HepG2 (cell line): ENCODE measurements at regions not wholly inside any gene's neighbourhood (a gene's known extent, or its start where the extent isn't known, plus 50 kb on each side); places are given as distances from the start of the nearest gene placed in this dataset.

Experiments used
- ATAC-seq: fragments of 200-7000 bp; cut with Tn5 transposase; 3 replicates; pipeline ENCODE4 v1.9.1; 2020; ENCODE audit warnings: mild to moderate bottlenecking, moderate library complexity
- BruUV-seq: library from RNA; stranded (reverse); fragments of 400-500 nt; replicated peaks from 2 replicates; lab custom pipeline; 2021; lab: Mats Ljungman, UMichigan
- CTCF ChIA-PET: fragments of 300-600 bp; formaldehyde crosslinking; extraction: SDS; loops from one replicate; lab custom pipeline; 2021; ENCODE audit warnings: low total read pairs, inconsistent platforms, low intra/inter-chr PET ratio; lab: Yijun Ruan, JAX
- POLR2A ChIA-PET: fragments of 350-600 bp; sonication (Branson Sonifier 250); formaldehyde crosslinking; loops from one replicate; lab custom pipeline; 2020; ENCODE audit warnings: antibody characterized with exemption, inconsistent platforms; lab: Yijun Ruan, JAX
- DNase-seq: peaks from one replicate; pipeline ENCODE4 v3.0.0-alpha.2; 2015; ENCODE audit warnings: low spot score
- FAIRE-seq: peaks from 3 replicates; lab custom pipeline; 2011; peaks lifted over from hg19 to GRCh38; lab: Jason Lieb, UNC
- H2AFZ ChIP-seq: one replicate; pipeline ENCODE4 v1.6.1; 2011; ENCODE audit warnings: low read length, inconsistent platforms
- H3K27ac ChIP-seq: fragments of 300-600 bp; 3 replicates; pipeline ENCODE4 v1.8.0; 2011; ENCODE audit warnings: mixed run types, mild to moderate bottlenecking, mixed read lengths, low read length, inconsistent platforms; ENCODE audit not compliant: insufficient read depth; ENCODE audit errors: extremely low read length
- H3K27me3 ChIP-seq, 2 experiments: fragments of 200-600 bp in 1 of 2; 2 replicates in 1 of 2; 3 replicates in 1 of 2; pipeline versions ENCODE4 v1.6.0 to v1.8.0; 2011; ENCODE audit warnings: low read length in 2 of 2, mild to moderate bottlenecking in 2 of 2, moderate library complexity in 2 of 2, inconsistent platforms in 1 of 2; ENCODE audit not compliant: insufficient read depth in 2 of 2, control insufficient read depth in 1 of 2
- H3K36me3 ChIP-seq, 2 experiments: fragments of 200-600 bp in 1 of 2; replicated peaks in 1 of 2; 2 replicates in 1 of 2; 3 replicates in 1 of 2; pipeline versions ENCODE4 v1.5.1 to v1.8.0; 2011; ENCODE audit warnings: low read length in 2 of 2, inconsistent platforms in 1 of 2; ENCODE audit not compliant: insufficient read depth in 2 of 2, control insufficient read depth in 1 of 2
- H3K4me1 ChIP-seq: 2 replicates; pipeline ENCODE4 v1.5.1; 2012; ENCODE audit warnings: low read length, inconsistent platforms; ENCODE audit not compliant: insufficient read depth
- H3K4me2 ChIP-seq: 2 replicates; pipeline ENCODE4 v1.6.0; 2011; ENCODE audit warnings: low read depth, low read length, inconsistent platforms
- H3K4me3 ChIP-seq, 3 experiments: fragments of 200-600 bp in 1 of 3; sonication (generic), shearing (Covaris generic) in 1 of 3; replicated peaks in 1 of 3; 2 replicates each; pipeline ENCODE4 v1.5.1; 2011 to 2016; ENCODE audit warnings: low read length in 3 of 3, inconsistent platforms in 2 of 3, low read depth in 2 of 3, mild to moderate bottlenecking in 2 of 3, control low read depth in 1 of 3, mixed read lengths in 1 of 3; ENCODE audit not compliant: insufficient read depth in 1 of 3
- H3K79me2 ChIP-seq: one replicate; pipeline ENCODE4 v1.6.1; 2011; ENCODE audit warnings: low read length, inconsistent platforms; ENCODE audit not compliant: insufficient read depth
- H3K9ac ChIP-seq: 2 replicates; pipeline ENCODE4 v1.6.0; 2011; ENCODE audit warnings: mild to moderate bottlenecking, low read depth, low read length, inconsistent platforms; ENCODE audit not compliant: insufficient read depth
- H3K9me3 ChIP-seq: 2 replicates; pipeline ENCODE4 v1.5.1; 2012; ENCODE audit warnings: mild to moderate bottlenecking, low read length
- H4K20me1 ChIP-seq: 2 replicates; pipeline ENCODE4 v1.6.0; 2011; ENCODE audit warnings: inconsistent platforms, mild to moderate bottlenecking, low read length, moderate library complexity; ENCODE audit not compliant: insufficient read depth
- ADNP ChIP-seq: sonication (generic); formaldehyde crosslinking; IDR thresholded peaks from 2 replicates; pipeline ENCODE4 v1.4.0; 2020; ENCODE audit warnings: missing genetic modification reagents
- ARID5B ChIP-seq: IDR thresholded peaks from 2 replicates; pipeline ENCODE4 v1.4.0; 2020; ENCODE audit warnings: mild to moderate bottlenecking, missing genetic modification reagents
- ATF1 ChIP-seq: IDR thresholded peaks from 2 replicates; pipeline ENCODE4 v1.6.1; 2016; ENCODE audit warnings: mild to moderate bottlenecking, control low read depth
- CC2D1A ChIP-seq: sonication (generic); formaldehyde crosslinking; IDR thresholded peaks from 2 replicates; pipeline ENCODE4 v1.8.1; 2023; ENCODE audit warnings: mild to moderate bottlenecking, missing genetic modification reagents
- CREM ChIP-seq, 2 experiments: sonication (generic) in 1 of 2; formaldehyde crosslinking in 1 of 2; IDR thresholded peaks; 2 replicates each; pipeline versions ENCODE4 v1.4.0 to v1.6.1; 2016 to 2020; ENCODE audit warnings: antibody characterized with exemption in 1 of 2, mild to moderate bottlenecking in 1 of 2, missing genetic modification reagents in 1 of 2
- FOXO4 ChIP-seq: sonication (generic); formaldehyde crosslinking; conservative IDR thresholded peaks from 2 replicates; pipeline ENCODE4 v1.8.1; 2023; ENCODE audit warnings: missing genetic modification reagents
- FOXP4 ChIP-seq: sonication (generic); formaldehyde crosslinking; IDR thresholded peaks from 2 replicates; pipeline ENCODE4 v1.4.0; 2020; ENCODE audit warnings: missing genetic modification reagents
- NBN ChIP-seq: fragments of 450-650 bp; conservative IDR thresholded peaks from 2 replicates; pipeline ENCODE4 v1.6.1; 2017
- PCBP2 ChIP-seq: fragments of 200-400 bp; formaldehyde crosslinking; optimal IDR thresholded peaks from 2 replicates; pipeline ENCODE3; 2018; ENCODE audit warnings: low read length, low read depth; ENCODE audit not compliant: poor library complexity, severe bottlenecking
- PRPF4 ChIP-seq: fragments of 200-400 bp; formaldehyde crosslinking; IDR thresholded peaks from 2 replicates; pipeline ENCODE4 v1.6.1; 2016; ENCODE audit warnings: low read length, low read depth; ENCODE audit not compliant: poor library complexity, severe bottlenecking
- RFX1 ChIP-seq: fragments of 450-650 bp; IDR thresholded peaks from 2 replicates; pipeline ENCODE4 v1.6.1; 2017
- SIX4 ChIP-seq: sonication (generic); formaldehyde crosslinking; IDR thresholded peaks from 2 replicates; pipeline ENCODE4 v1.4.0; 2020; ENCODE audit warnings: missing genetic modification reagents
- ZBTB26 ChIP-seq: IDR thresholded peaks from 2 replicates; pipeline ENCODE4 v1.6.1; 2016; ENCODE audit warnings: missing compliant biosample characterization, missing genetic modification reagents, borderline replicate concordance
- ZNF224 ChIP-seq: sonication (generic); formaldehyde crosslinking; IDR thresholded peaks from 2 replicates; pipeline ENCODE4 v1.5.0; 2020; ENCODE audit warnings: mild to moderate bottlenecking, missing genetic modification reagents
- ZNF546 ChIP-seq: sonication (generic); formaldehyde crosslinking; conservative IDR thresholded peaks from 2 replicates; pipeline ENCODE4 v1.8.1; 2023; ENCODE audit warnings: mild to moderate bottlenecking, missing genetic modification reagents
- WGBS: methylation state at CpG from one replicate; pipeline ENCODE4 v1.1.6; 2017; ENCODE audit warnings: low lambda C conversion rate; 5-methylcytosine and 5-hydroxymethylcytosine counted together
- in situ Hi-C: cut with HindIII; loops from 2 replicates; pipeline ENCODE4 v1.10.0; 2017; ENCODE audit warnings: low pct_unique_long_range_greater_than_20kb; ENCODE audit not compliant: extremely low pct_ligation_motif_present
- intact Hi-C: fragments of 100-400 bp; cut with micrococcal nuclease; formaldehyde crosslinking; loops from one replicate; pipeline ENCODE4 v1.10.0; 2022; ENCODE audit not compliant: unreplicated experiment

GRCh38 chr1:73953186-73953585, 244.8 kb downstream of the LRRIQ3 start:
- ATAC-seq (no peak), DNase-seq (no peak), FAIRE-seq (no peak)
- no peaks in the 10 kb centered on the region for H3K79me2 ChIP-seq
- no peak overlapping the region for H3K4me2 ChIP-seq
- H3K9me3 ChIP-seq = peaks cover 75% of the 10 kb centered on the region
- no peaks in the 10 kb centered on the region for H3K27me3 ChIP-seq
- H3K36me3 ChIP-seq = no peaks in the 10 kb centered on the region
- no peaks in the 10 kb centered on the region for H4K20me1 ChIP-seq
- H3K4me1 ChIP-seq = no peaks in the 10 kb centered on the region
- in situ Hi-C loops (no loop called here), intact Hi-C loops (no loop called here)
- ChIA-PET CTCF (no interaction called here), POLR2A (no interaction called here)
- WGBS = 46% methylated on average over 5 of the region's 5 CpGs
- H3K27ac ChIP-seq = no peak overlapping the region
- no peak for TF ChIP-seq NBN
- TF ChIP-seq PRPF4 = no peak
- no peak for TF ChIP-seq ZNF546 (CRISPR knock-in tag)
- no peak for TF ChIP-seq CREM (IDR thresholded peaks at IDR 0.05)
- no peak for TF ChIP-seq CREM (CRISPR knock-in tag; IDR thresholded peaks at IDR 0.05)
- no peak for TF ChIP-seq RFX1
- TF ChIP-seq ADNP = no peak
- TF ChIP-seq CC2D1A = no peak
- no peak for TF ChIP-seq FOXP4 (CRISPR knock-in tag)
- no peak for TF ChIP-seq ZBTB26 (CRISPR knock-in tag)
- TF ChIP-seq PCBP2 = no peak
- TF ChIP-seq ATF1 (CRISPR knock-in tag) = no peak
- no peak for TF ChIP-seq SIX4 (CRISPR knock-in tag)
- TF ChIP-seq ZNF224 (CRISPR knock-in tag) = no peak
- no peak for TF ChIP-seq FOXO4
- TF ChIP-seq ARID5B = no peak
- H2AFZ ChIP-seq = no peak overlapping the region
- H3K4me3 ChIP-seq = no peak overlapping the region
- no peak overlapping the region for H3K9ac ChIP-seq
- BruUV-seq = no TSS peak
